Loucy (cell line): ENCODE measurements at regions not wholly inside any gene's neighbourhood (a gene's known extent, or its start where the extent isn't known, plus 50 kb on each side); places are given as distances from the start of the nearest gene placed in this dataset.

Source experiments
- H2AFZ ChIP-seq: fragments of 200-600 bp; sonication (generic); 2 replicates; pipeline ENCODE4 v1.6.0; 2016; ENCODE audit warnings: antibody characterized with exemption, mild to moderate bottlenecking, low read length, moderate library complexity
- H3F3A ChIP-seq: fragments of 200-600 bp; 2 replicates; pipeline ENCODE4 v1.6.0; 2016; ENCODE audit warnings: antibody characterized with exemption, low read depth, mild to moderate bottlenecking
- H3K27me3 ChIP-seq: fragments of 200-600 bp; sonication (generic); 2 replicates; pipeline ENCODE4 v1.6.1; 2014; ENCODE audit warnings: low read length, mild to moderate bottlenecking; ENCODE audit not compliant: insufficient read depth, poor library complexity, severe bottlenecking
- H3K36me3 ChIP-seq: fragments of 200-600 bp; sonication (generic); 2 replicates; pipeline ENCODE4 v1.6.1; 2016; ENCODE audit warnings: low read length; ENCODE audit not compliant: insufficient read depth
- H3K4me1 ChIP-seq: fragments of 200-600 bp; sonication (generic); 2 replicates; pipeline ENCODE4 v1.5.1; 2014; ENCODE audit warnings: low read length, mild to moderate bottlenecking; ENCODE audit not compliant: insufficient read depth, poor library complexity, severe bottlenecking
- H3K4me2 ChIP-seq: fragments of 200-600 bp; sonication (generic); 2 replicates; pipeline ENCODE4 v1.6.0; 2014; ENCODE audit warnings: antibody characterized with exemption, low read length, low read depth, mild to moderate bottlenecking; ENCODE audit not compliant: poor library complexity, severe bottlenecking
- H3K4me3 ChIP-seq: fragments of 200-600 bp; sonication (generic); 2 replicates; pipeline ENCODE4 v1.5.1; 2014; ENCODE audit warnings: low read length, mild to moderate bottlenecking, mixed read lengths; ENCODE audit not compliant: poor library complexity, severe bottlenecking
- H3K79me2 ChIP-seq: fragments of 200-600 bp; sonication (generic); 2 replicates; pipeline ENCODE4 v1.6.1; 2014; ENCODE audit warnings: low read length; ENCODE audit not compliant: insufficient read depth
- H3K9ac ChIP-seq: fragments of 200-600 bp; sonication (generic); 2 replicates; pipeline ENCODE4 v1.6.0; 2014; ENCODE audit warnings: mild to moderate bottlenecking, low read depth, low read length, moderate library complexity; ENCODE audit not compliant: poor library complexity, severe bottlenecking
- H3K9me2 ChIP-seq: fragments of 200-600 bp; sonication (generic); replicated peaks from 2 replicates; pipeline ENCODE4 v1.6.1; 2016; ENCODE audit warnings: low read depth, low read length, mixed read lengths
- H3K9me3 ChIP-seq: fragments of 200-600 bp; sonication (generic); 2 replicates; pipeline ENCODE4 v1.6.1; 2014; ENCODE audit warnings: mild to moderate bottlenecking, antibody characterized with exemption, low read length, low read depth; ENCODE audit not compliant: insufficient read depth
- H4K20me1 ChIP-seq: fragments of 200-600 bp; sonication (generic); 2 replicates; pipeline ENCODE4 v1.6.0; 2014; ENCODE audit warnings: antibody characterized with exemption, low read length, mild to moderate bottlenecking; ENCODE audit not compliant: insufficient read depth, poor library complexity, severe bottlenecking
- EZH2phosphoT487 ChIP-seq: fragments of 200-600 bp; IDR thresholded peaks from 2 replicates; pipeline ENCODE4 v1.6.1; 2018; ENCODE audit warnings: antibody characterized with exemption, mild to moderate bottlenecking, moderate library complexity, borderline replicate concordance
- TF ChIP-seq, protein P1 (sequence below): fragments of 200-600 bp; sonication (generic); conservative IDR thresholded peaks from 2 replicates; pipeline ENCODE4 v1.5.1; 2014; ENCODE audit warnings: mild to moderate bottlenecking, antibody characterized with exemption, low read length

DNA sequence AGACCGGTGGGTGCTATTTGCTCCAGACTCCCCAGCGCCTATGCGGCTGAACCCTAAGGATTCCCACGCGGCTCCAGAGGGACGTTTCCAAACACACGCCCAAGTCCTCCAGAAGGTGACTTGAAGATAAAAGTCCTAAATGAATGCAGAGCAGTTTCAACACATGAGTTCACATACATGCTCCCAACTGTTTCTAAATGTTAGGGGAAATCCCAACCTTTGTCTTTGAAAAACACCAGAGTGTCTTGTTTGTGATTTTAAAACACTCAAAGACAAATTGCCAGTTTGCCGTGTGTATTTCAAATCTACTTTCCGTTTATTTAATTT lies 252.9 kb upstream of the SFSWAP start:
- no peaks in the 10 kb centered on the region for H3K79me2 ChIP-seq
- H3K36me3 ChIP-seq = peaks cover 16% of the 10 kb centered on the region; the same call in 1 of the 2 replicates
- no peak overlapping the region for H2AFZ ChIP-seq
- no peaks in the 10 kb centered on the region for H4K20me1 ChIP-seq
- no peaks in the 10 kb centered on the region for H3F3A ChIP-seq
- H3K9me2 ChIP-seq = no peaks in the 10 kb centered on the region
- TF ChIP-seq, protein P1, sequence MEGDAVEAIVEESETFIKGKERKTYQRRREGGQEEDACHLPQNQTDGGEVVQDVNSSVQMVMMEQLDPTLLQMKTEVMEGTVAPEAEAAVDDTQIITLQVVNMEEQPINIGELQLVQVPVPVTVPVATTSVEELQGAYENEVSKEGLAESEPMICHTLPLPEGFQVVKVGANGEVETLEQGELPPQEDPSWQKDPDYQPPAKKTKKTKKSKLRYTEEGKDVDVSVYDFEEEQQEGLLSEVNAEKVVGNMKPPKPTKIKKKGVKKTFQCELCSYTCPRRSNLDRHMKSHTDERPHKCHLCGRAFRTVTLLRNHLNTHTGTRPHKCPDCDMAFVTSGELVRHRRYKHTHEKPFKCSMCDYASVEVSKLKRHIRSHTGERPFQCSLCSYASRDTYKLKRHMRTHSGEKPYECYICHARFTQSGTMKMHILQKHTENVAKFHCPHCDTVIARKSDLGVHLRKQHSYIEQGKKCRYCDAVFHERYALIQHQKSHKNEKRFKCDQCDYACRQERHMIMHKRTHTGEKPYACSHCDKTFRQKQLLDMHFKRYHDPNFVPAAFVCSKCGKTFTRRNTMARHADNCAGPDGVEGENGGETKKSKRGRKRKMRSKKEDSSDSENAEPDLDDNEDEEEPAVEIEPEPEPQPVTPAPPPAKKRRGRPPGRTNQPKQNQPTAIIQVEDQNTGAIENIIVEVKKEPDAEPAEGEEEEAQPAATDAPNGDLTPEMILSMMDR = no peak
- H3K9ac ChIP-seq = no peak overlapping the region
- no peaks in the 10 kb centered on the region for H3K27me3 ChIP-seq
- no peaks in the 10 kb centered on the region for H3K4me1 ChIP-seq
- H3K4me3 ChIP-seq = no peak overlapping the region
- no peaks in the 10 kb centered on the region for H3K9me3 ChIP-seq
- no peak overlapping the region for H3K4me2 ChIP-seq

DNA sequence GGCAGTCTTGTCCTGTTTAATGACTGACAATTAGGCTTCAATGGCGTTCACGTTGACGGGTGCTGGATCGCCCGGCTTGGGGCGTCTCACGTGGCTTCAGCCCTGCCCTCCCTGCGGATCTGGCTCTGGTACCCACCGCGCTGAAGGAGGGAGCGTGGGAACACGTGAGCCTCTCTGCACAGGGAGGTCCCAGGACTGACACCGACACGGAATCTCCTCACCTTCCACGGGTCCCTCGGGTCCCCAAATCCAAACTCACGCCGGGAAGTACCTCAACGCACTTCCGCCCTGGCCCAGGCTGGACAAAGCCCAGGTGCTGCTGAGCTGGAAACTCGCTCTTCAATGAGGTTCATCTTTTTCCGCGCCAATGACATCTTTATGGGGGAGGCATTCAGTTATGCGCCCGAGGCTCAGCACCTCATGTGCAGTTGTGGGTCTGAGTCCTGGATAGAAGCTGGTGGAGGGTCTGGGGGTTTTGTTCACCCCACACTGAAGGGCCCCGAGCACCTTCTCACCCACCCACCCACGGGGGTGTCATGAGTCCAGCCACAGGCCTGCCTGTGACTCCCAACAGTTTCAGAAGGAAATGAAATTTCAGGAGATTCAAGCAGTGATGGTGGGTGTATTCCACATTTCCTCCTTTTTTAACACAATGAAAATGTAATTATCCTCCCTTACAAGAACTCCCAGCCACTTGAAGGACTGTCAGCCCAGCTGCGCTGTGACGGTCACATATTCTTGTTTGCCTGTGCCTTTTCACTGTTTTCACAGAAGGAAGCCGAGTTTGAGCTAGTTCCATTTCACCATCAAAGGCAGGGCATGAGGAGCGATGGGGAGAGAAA lies 251.7 kb upstream of the SFSWAP start:
- H3K9me2 ChIP-seq = no peaks in the 10 kb centered on the region
- peaks cover 27% of the 10 kb centered on the region; the same call in 1 of the 2 replicates for H3K36me3 ChIP-seq
- H3K9ac ChIP-seq = no peak overlapping the region
- H3K79me2 ChIP-seq = no peaks in the 10 kb centered on the region
- no peaks in the 10 kb centered on the region for H3K27me3 ChIP-seq
- TF ChIP-seq EZH2phosphoT487 = no peak
- TF ChIP-seq, protein P1 = no peak
- no peaks in the 10 kb centered on the region for H3F3A ChIP-seq
- no peak overlapping the region for H2AFZ ChIP-seq
- H4K20me1 ChIP-seq = no peaks in the 10 kb centered on the region
- no peak overlapping the region for H3K4me3 ChIP-seq
- no peak overlapping the region for H3K4me2 ChIP-seq
- H3K4me1 ChIP-seq = no peaks in the 10 kb centered on the region
- no peaks in the 10 kb centered on the region for H3K9me3 ChIP-seq

DNA sequence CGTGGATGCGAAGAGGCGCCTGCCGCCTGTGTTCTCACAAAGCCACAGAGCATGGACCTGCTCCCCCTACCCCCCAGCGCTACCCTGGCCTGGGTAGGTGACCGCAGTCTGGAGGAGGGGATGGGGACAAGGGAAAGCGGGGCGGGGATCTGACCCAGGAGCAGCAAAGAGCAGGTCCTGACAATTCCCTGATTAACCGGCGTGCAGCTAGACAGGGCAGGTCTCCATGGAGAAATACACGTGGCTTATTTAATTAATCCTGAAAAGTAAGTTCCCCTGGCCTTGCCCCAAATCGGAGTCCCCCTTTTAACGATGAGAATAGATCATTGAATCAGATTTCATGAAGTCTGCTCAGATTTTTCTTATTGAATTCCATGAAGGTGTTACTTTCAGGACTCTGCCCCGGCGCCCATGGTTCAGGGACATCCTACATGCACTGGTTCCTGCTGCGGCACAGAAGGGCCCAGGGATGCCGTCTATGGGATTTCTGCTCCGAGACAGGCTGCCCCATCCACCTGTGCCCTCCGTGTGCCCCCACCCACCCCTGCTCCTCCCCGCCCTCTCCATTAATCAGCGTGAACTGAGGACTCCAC lies 251.0 kb upstream of the SFSWAP start:
- Histone ChIP-seq H3K79me2 (no peaks in the 10 kb centered on the region), H3K27me3 (no peaks in the 10 kb centered on the region), H3K4me2 (no peak overlapping the region), H3K36me3 (peaks cover 34% of the 10 kb centered on the region; the same call in 1 of the 2 replicates), H3F3A (no peaks in the 10 kb centered on the region), H4K20me1 (peaks cover under 1% of the 10 kb centered on the region), H3K4me1 (no peaks in the 10 kb centered on the region), H3K9me2 (no peaks in the 10 kb centered on the region), H3K9ac (no peak overlapping the region), H3K4me3 (no peak overlapping the region), H3K9me3 (no peaks in the 10 kb centered on the region), H2AFZ (no peak overlapping the region)
- TF ChIP-seq, protein P1 = no peak
- TF ChIP-seq EZH2phosphoT487 = no peak
